ENCODE measurements at regions not wholly inside any gene's neighbourhood (a gene's known extent, or its start where the extent isn't known, plus 50 kb on each side); places are given as distances from the start of the nearest gene placed in this dataset.

GRCh38 chr3:7879572-7879971 is 622.1 kb upstream of the LMCD1 start:
- no peak for TF ChIP-seq EZH2phosphoT487 (IDR thresholded peaks at IDR 0.05; ENCODE audit: borderline replicate concordance, low read depth, low read length)
- TF ChIP-seq, protein P1, sequence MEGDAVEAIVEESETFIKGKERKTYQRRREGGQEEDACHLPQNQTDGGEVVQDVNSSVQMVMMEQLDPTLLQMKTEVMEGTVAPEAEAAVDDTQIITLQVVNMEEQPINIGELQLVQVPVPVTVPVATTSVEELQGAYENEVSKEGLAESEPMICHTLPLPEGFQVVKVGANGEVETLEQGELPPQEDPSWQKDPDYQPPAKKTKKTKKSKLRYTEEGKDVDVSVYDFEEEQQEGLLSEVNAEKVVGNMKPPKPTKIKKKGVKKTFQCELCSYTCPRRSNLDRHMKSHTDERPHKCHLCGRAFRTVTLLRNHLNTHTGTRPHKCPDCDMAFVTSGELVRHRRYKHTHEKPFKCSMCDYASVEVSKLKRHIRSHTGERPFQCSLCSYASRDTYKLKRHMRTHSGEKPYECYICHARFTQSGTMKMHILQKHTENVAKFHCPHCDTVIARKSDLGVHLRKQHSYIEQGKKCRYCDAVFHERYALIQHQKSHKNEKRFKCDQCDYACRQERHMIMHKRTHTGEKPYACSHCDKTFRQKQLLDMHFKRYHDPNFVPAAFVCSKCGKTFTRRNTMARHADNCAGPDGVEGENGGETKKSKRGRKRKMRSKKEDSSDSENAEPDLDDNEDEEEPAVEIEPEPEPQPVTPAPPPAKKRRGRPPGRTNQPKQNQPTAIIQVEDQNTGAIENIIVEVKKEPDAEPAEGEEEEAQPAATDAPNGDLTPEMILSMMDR (conservative IDR thresholded peaks at IDR 0.05; ENCODE audit: low read length) = no peak

All from OCI-LY7 (cell line).